ENCODE measurements at regions not wholly inside any gene's neighbourhood (a gene's known extent, or its start where the extent isn't known, plus 50 kb on each side); places are given as distances from the start of the nearest gene placed in this dataset.
"Not testable (repeated sequence)": the region's sequence is repeated elsewhere in the genome, so short reads cannot be mapped to it uniquely, and the experiment has no call there.

DNA sequence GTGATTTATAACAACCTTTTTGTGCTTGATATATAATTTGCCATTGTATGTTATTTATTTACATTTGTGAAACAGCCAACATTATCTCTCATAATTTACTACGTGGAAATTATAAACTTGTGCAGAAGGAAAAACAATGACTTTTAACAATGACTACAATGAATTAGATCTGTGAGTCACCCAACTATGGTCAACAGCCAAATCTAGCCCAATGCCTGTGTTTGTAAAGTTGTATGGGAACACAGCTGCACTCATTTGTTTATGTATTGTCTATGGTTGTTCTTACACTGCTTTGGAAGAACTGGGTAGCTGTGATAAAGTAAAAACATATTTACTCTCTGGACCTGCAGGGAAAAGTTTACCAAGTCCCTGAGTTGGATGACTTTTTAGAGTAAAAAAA is 110.4 kb downstream of the OTOL1 start:
- TF ChIP-seq, protein P1, sequence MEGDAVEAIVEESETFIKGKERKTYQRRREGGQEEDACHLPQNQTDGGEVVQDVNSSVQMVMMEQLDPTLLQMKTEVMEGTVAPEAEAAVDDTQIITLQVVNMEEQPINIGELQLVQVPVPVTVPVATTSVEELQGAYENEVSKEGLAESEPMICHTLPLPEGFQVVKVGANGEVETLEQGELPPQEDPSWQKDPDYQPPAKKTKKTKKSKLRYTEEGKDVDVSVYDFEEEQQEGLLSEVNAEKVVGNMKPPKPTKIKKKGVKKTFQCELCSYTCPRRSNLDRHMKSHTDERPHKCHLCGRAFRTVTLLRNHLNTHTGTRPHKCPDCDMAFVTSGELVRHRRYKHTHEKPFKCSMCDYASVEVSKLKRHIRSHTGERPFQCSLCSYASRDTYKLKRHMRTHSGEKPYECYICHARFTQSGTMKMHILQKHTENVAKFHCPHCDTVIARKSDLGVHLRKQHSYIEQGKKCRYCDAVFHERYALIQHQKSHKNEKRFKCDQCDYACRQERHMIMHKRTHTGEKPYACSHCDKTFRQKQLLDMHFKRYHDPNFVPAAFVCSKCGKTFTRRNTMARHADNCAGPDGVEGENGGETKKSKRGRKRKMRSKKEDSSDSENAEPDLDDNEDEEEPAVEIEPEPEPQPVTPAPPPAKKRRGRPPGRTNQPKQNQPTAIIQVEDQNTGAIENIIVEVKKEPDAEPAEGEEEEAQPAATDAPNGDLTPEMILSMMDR (conservative IDR thresholded peaks at IDR 0.05; ENCODE audit: low read depth): no peak
- ChIA-PET POLR2A (ENCODE audit: low non-redundant PET) (no interaction called here), CTCF (no interaction called here)
- no peak for DNase-seq (ENCODE audit: low spot score)
- H3K27ac ChIP-seq: no peak overlapping the region

DNA sequence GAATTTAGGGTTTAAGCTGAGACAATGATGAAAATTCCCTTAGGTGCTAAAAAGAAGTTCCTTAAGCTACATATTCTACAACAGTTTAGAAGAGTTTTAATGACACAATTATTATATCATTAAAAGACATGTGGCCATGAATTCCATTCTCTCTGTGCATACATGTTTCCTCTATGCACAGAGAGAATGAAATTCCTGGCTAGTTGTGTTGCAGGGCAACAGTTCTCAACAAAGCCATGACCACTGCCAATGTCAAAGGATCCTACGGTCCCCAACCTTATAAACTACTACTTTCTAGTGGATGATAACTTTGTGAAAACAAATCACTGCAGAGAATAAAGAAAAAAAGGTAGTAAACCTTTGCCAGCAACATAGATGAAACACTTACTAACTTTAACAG is 122.7 kb downstream of the OTOL1 start:
- POLR2A ChIA-PET (ENCODE audit: low non-redundant PET): no interaction called here
- no peak for DNase-seq (ENCODE audit: low spot score)
- H3K27ac ChIP-seq: no peak overlapping the region
- TF ChIP-seq, protein P1 (conservative IDR thresholded peaks at IDR 0.05; ENCODE audit: low read depth): no peak
- CTCF ChIA-PET: no interaction called here

DNA sequence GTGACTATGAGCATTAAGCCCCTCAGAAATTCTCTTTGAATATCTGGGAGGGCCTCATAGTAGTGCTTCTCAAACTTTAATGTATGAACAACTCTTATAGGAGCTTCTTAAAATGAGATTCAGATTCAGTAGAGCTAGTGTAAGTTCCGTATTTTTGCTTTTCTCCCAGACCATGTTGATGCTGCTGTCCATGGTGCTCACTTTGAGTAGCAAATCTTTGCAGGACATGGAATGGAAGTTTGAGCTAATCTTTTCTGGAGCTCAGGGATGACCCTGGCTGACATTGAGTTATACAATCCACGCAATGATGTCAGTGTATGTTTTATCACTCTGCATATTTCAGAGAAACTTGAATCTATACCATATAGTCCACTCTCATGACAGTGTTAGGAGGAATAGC is 134.2 kb downstream of the OTOL1 start:
- no peak overlapping the region for H3K27ac ChIP-seq
- DNase-seq (ENCODE audit: low spot score): no peak
- POLR2A ChIA-PET (ENCODE audit: low non-redundant PET): no interaction called here
- TF ChIP-seq, protein P1 (conservative IDR thresholded peaks at IDR 0.05; ENCODE audit: low read depth): no peak
- CTCF ChIA-PET: no interaction called here

DNA sequence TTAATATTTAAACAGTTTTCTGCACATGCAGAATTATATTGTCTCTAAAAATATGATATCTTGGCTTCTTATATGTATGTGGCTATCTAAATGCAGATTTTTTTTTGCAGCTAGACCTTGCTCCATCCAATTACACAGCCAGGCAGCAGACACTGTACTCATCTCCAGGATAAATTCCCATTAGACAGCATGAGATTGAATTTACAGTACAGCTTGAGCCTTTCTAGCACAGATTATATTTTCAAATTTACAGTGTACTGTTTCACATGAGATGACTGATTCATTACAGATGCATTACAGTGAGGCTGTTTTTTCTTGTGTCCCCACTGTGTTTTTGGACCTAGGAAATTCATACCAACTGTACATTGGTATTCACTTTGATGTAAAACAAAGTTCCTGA is 134.9 kb downstream of the OTOL1 start:
- H3K27ac ChIP-seq: no peak overlapping the region
- no peak for DNase-seq (ENCODE audit: low spot score)
- TF ChIP-seq, protein P1 (conservative IDR thresholded peaks at IDR 0.05; ENCODE audit: low read depth): no peak
- ChIA-PET POLR2A (ENCODE audit: low non-redundant PET) (no interaction called here), CTCF (no interaction called here)

DNA sequence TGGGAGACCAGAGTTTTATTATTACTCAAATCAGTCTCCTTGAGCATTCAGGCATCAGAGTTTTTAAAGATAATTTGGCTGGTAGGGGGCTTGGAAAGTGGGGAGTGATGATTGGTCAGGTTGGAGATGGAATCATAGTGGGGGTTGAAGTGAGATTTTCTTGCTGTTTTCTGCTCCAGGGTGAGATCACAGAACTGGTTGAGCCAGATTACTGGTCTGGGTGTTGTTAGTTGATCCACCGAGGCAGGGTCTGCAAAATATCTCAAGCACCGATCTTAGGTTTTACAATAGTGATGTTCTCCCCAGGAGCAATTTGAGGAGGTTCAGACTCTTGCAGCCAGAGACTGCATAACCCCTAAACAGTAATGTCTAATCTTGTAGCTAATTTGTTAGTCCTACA is 141.0 kb downstream of the OTOL1 start:
- H3K27ac ChIP-seq: no peak overlapping the region
- TF ChIP-seq, protein P1 (conservative IDR thresholded peaks at IDR 0.05; ENCODE audit: low read depth): no peak
- CTCF ChIA-PET: interaction anchor here (0.7 kb wide), 1 partner anchor 1224 kb away, joined by 3 read pairs; no protein-coding TSS in a partner anchor
- no peak for DNase-seq (ENCODE audit: low spot score)
- POLR2A ChIA-PET (ENCODE audit: low non-redundant PET): no interaction called here

DNA sequence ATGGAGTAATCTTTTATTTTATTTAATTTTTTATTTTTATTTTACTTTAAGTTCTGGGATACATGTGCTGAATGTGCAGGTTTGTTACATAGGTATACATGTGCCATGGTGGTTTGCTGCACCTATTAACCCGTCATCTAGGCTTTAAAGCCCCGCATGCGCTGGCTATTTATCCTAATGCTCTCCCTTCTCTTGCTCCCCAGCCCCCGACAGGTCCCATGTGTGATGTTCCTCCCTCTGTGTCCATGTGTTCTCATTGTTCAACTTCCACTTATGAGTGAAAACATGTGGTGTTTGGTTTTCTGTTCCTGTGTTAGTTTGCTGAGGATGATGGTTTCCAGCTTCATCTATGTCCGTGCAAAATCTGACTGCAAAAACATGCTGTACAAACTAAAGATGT is 142.5 kb downstream of the OTOL1 start:
- DNase-seq (ENCODE audit: low spot score); H3K27ac ChIP-seq; POLR2A ChIA-PET (ENCODE audit: low non-redundant PET); CTCF ChIA-PET: not testable (repeated sequence)

DNA sequence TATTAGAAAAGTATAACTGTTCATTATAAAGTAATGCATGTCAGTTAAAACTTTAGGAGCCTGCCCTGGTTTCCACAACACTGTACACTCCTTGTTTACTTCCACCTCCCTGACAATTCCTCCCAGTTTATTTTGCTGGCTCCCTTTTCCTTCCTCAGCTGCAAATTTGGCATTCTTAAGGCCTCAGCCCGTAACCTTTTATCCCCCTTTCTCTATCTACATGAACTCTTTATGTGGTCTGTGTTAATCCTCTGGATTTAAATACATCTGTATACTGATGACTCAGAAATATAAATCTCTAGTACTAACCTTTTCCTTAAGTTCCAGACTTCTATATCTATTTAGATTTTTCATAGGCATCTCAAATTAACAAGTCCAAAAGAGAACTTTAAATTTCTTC is 143.6 kb downstream of the OTOL1 start:
- TF ChIP-seq, protein P1 (conservative IDR thresholded peaks at IDR 0.05; ENCODE audit: low read depth): no peak
- no peak for DNase-seq (ENCODE audit: low spot score)
- H3K27ac ChIP-seq: no peak overlapping the region
- CTCF ChIA-PET: no interaction called here
- POLR2A ChIA-PET (ENCODE audit: low non-redundant PET): no interaction called here

Measured in RWPE1 (cell line).